ENCODE measurements at regions not wholly inside any gene's neighbourhood (a gene's known extent, or its start where the extent isn't known, plus 50 kb on each side); places are given as distances from the start of the nearest gene placed in this dataset.

GRCh38 chr17:79279320-79279719, 204.7 kb downstream of the ENGASE start (continued):
- TF ChIP-seq CREM (IDR thresholded peaks at IDR 0.05) (no peak), CREM (CRISPR knock-in tag; IDR thresholded peaks at IDR 0.05) (no peak)

GRCh38 chr17:79276821-79277220, 202.2 kb downstream of the ENGASE start:
- H3K79me2 ChIP-seq (ENCODE audit: insufficient read depth, low read length): no peaks in the 10 kb centered on the region
- FAIRE-seq (no peak), ATAC-seq (no peak), DNase-seq (ENCODE audit: low spot score) (no peak)
- POLR2A ChIA-PET: no interaction called here
- 11% methylated on average over 3 of the region's 3 CpGs for WGBS (ENCODE audit: low lambda C conversion rate)
- H3K4me2 ChIP-seq (ENCODE audit: low read depth, low read length): no peak overlapping the region
- no TSS peak for BruUV-seq (replicated peaks)
- peaks cover 4% of the 10 kb centered on the region; the same call in 1 of the 2 replicates for H4K20me1 ChIP-seq (ENCODE audit: insufficient read depth, low read length)
- TF ChIP-seq CREB1 (IDR thresholded peaks at IDR 0.05) (peak; percentile 93), CREB1 (CRISPR knock-in tag; IDR thresholded peaks at IDR 0.05) (no peak), ZFP41 (CRISPR knock-in tag; IDR thresholded peaks at IDR 0.05; ENCODE audit: borderline replicate concordance) (no peak), ZNF570 (CRISPR knock-in tag; IDR thresholded peaks at IDR 0.05; ENCODE audit: borderline replicate concordance) (no peak), ATF7 (IDR thresholded peaks at IDR 0.05) (peak; percentile 93), ATF7 (CRISPR knock-in tag; IDR thresholded peaks at IDR 0.05) (no peak), ZNF557 (CRISPR knock-in tag; IDR thresholded peaks at IDR 0.05) (no peak), ZNF7 (CRISPR knock-in tag; IDR thresholded peaks at IDR 0.05) (no peak), HINFP (CRISPR knock-in tag; IDR thresholded peaks at IDR 0.05; ENCODE audit: low read depth) (no peak)
- no peak overlapping the region for H3K4me3 ChIP-seq (replicated peaks in 1 of 3; ENCODE audit: insufficient read depth in 1 of 3, low read depth in 2 of 3, low read length in 3 of 3)
- H3K9ac ChIP-seq (ENCODE audit: insufficient read depth, low read depth, low read length): no peak overlapping the region
- no peaks in the 10 kb centered on the region for H3K9me3 ChIP-seq (ENCODE audit: low read length)
- intact Hi-C loops (cut with micrococcal nuclease; ENCODE audit: unreplicated experiment) (no loop called here), in situ Hi-C loops (cut with HindIII; ENCODE audit: extremely low pct_ligation_motif_present, low pct_unique_long_range_greater_than_20kb) (no loop called here)
- CTCF ChIA-PET (ENCODE audit: low intra/inter-chr PET ratio, low total read pairs): no interaction called here
- peaks cover 4% of the 10 kb centered on the region for H3K4me1 ChIP-seq (ENCODE audit: insufficient read depth, low read length)
- H3K27ac ChIP-seq (ENCODE audit: extremely low read length, insufficient read depth, low read length): no peak overlapping the region
- H3K36me3 ChIP-seq (replicated peaks in 1 of 2; ENCODE audit: control insufficient read depth in 1 of 2, insufficient read depth in 2 of 2, low read length in 2 of 2): no peaks in the 10 kb centered on the region
- no peak overlapping the region for H2AFZ ChIP-seq (ENCODE audit: low read length)
- H3K27me3 ChIP-seq (ENCODE audit: control insufficient read depth in 1 of 2, insufficient read depth in 2 of 2, low read length in 2 of 2): peaks cover 15 to 77% of the 10 kb centered on the region in 2 experiments

Measured in HepG2 (cell line).